Cerebellar cortex (tissue), 1 donor: ENCODE measurements at regions not wholly inside any gene's neighbourhood (a gene's known extent, or its start where the extent isn't known, plus 50 kb on each side); places are given as distances from the start of the nearest gene placed in this dataset.

Source experiments
- DNase-seq: peaks from one replicate; pipeline ENCODE4 v3.0.0-alpha.2; 2015; ENCODE audit warnings: low spot score

GRCh38 chr6:145159921-145160320, 575.4 kb downstream of the EPM2A start:
- DNase-seq, result no peak

DNA sequence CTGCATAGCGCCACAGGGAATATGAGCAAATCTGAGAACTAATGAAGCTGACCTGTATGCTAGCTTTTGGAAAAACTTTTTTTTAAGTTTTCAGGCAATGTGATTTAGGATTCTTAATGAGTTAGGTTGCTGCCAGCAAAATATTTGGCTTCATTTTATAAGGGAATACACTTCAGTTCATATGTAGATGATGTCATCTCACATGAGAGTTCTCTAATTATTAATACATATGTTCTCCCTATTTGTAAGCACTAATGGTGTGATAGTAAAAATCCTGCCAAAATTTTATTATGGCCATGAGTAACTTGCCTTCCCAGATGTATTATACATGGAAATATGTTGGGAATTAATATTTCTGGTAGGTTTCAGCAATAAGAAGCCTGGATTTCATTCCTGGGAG, 573.8 kb downstream of the EPM2A start:
- no peak for DNase-seq

DNA sequence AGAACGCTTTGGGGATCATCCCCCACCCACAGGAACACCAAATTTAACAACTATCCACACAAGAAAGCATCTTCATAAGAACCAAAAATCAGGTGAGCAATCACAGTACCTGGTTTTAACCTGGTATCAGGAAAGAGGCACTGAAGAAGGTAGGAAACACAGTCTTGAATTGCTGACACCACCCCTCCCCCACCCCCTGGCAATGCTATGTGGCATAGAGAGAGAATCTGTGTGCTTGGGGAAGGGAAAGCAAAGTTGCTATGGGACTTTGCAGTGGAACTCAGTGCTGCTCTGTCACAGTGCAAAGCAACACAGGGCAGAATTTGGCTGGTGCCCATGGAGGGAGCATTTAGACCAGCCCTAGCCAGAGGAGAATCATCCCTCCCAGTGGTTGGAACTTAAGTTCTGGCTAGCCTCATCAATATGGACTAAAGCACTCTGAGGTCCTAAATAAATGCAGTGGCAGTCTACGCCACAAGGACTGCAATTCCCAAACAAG, 565.5 kb downstream of the EPM2A start:
- no peak for DNase-seq

- no peak for DNase-seq
These were observed 559.9 kb downstream of the EPM2A start for GRCh38 chr6:145175470-145175869.

DNA sequence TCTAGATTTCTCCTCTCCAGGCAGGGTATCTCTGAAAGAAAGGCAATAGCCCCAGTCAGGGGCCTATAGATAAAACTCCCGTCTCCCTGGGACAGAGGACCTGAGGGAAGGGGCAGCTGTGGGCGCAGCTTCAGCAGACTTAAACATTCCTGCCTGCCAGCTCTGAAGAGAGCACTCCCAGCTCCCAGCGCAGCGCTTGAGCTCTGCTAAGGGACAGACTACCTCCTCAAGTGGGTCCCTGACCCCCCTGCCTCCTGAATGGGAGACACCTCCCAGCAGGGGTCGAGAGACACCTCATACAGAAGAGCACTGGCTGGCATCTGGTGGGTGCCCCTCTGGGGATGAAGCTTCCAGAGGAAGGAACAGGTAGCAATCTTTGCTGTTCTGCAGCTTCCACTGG, 556.9 kb downstream of the EPM2A start:
- no peak for DNase-seq

- no peak for DNase-seq
These were observed 547.7 kb downstream of the EPM2A start for GRCh38 chr6:145187491-145188206.

DNA sequence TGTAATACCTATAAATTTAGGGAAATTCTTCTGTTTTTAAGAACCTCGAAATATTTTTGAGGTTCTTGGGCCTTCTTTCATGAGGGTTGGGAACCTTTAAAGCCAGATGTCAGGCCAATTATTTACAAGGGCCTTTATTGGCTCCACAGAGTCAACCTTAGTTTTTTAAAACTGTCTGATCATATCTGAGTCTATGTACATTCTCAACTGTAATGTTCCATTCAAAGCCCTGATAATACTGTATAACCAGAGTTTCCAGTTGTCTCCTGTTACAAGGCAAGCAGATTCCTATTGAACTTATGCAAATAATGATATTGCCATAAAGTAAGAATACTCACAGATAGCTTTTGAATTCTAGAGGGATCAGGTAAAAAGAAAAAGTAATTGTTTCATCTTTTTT, 545.5 kb downstream of the EPM2A start:
- DNase-seq, result no peak

GRCh38 chr6:145194389-145194788, 540.9 kb downstream of the EPM2A start:
- no peak for DNase-seq

- DNase-seq, result no peak
These were observed 535.4 kb downstream of the EPM2A start for GRCh38 chr6:145199961-145200360.

DNA sequence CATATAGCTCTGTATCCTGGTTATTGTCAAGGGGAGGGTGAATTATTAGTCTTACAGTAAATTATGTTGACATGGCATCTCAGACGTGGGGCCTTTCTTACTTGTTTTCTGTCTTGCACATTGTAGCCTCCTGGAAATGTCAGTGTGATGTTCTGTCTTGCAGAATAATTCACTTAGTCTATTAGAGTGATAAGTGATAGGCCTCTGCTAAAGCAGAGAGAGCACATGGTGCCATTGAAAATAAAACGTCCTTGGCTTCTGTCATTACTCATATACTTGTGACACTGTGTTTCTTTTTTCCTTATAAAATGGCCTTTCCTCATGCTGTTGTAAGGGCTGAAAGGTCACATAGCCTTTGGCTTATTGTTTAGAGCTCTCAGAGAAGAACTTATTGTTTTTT, 531.0 kb downstream of the EPM2A start:
- no peak for DNase-seq

DNA sequence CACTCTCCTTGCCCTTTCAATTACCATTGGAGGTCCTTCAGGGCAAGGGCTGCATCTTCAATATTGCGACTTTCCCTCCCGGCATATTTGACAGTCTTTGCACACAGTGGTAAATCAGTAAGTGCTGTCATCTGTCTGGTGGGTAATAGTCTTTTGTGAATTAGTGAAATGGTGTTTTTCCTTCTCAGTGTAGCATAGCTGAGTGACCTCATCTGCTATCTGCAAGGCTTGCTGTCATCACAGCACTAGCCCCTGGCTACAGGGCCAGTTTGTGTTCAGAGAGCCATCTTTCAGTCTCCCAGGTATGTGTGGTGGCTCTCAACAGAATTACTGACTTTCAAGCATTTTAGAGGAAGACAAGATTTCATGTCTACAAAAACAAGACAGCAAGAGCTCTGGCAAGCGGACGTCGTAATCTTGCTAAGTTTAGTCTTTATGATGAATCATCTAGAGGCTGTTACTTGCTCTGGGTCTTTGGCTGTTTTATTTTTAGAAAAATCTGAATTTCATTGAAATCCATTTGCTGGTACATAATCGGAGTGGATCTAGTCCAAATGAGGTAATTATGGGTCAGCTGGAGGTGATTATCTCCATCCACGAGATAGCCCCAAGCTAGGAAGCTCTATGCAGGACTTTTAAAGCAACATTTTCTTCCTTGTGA, 528.9 kb downstream of the EPM2A start:
- DNase-seq, result no peak

- no peak for DNase-seq
These were observed 526.8 kb downstream of the EPM2A start for GRCh38 chr6:145208474-145208873.

DNA sequence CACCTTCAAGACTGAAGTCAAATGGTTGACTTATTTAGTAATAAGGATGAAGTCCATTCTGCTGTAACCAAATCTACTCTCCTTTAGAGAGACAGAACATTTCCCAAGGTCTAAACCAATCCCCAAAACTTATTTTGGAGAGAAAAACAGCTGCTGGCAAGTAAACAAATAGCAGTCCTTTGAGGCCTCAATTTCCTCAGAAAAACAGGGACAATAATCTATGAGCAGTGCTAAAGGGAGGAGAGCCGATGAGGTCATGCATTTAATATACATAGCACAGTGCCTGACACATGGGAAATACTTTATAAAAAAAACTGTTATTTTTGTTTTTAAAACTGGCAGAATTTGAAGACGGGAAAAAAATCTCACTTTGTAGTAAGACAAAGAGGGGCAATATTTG, 526.0 kb downstream of the EPM2A start:
- no peak for DNase-seq

DNA sequence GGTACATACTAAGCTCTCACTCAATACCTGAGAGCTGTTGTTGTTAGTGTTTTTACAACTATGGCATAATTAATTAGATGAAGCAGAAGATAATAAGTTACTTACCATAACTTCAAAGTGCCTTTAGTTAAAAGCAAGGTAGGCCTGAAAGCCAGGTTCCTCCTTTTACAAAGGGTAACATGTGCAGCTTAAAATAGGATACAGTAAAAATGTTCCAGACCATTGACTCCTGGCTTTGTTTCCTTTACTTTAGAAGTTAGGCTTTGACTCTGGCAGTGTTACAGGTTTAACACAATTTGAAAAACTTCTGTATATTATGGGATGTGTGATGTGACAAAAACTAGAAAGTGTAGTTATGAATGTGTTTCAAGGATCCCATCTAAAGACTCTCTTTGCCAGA, 522.5 kb downstream of the EPM2A start:
- DNase-seq, result no peak

DNA sequence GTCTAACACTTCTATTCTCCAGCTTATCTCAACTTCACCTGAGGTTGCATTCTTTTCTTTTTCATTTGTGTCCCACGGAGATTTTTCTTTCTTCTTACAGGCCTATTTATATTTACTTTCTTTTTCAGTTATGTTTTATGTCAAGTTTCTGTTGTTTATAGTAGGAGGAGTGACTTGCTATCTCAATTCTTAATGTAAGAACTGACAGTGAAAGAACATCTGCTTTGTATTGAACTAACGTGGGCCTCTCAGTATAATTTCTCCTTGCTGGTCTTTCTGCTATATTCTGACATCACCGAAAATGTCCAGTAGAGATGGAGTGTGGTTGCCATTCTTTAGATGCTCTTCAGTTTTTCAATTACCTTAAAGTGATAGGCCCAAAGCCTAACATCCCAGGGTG, 521.7 kb downstream of the EPM2A start:
- no peak for DNase-seq

DNA sequence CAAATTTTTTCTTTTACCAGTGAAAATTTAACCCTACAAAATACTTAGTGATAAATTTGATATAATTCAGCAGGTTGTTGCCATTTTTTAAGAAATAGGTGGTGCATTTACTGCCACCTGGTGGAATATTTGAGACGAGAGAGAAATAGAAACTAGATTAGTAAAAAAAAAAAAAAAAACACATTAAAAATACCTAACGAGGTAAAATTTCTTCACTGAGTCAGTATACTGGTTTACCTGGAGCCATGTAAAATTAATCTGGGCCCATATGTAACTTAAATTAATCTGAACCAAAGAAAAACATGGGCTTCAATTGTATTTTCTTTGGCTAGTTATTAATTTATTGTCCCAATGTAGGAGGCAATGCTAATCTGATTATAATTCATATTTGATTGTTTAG, 520.8 kb downstream of the EPM2A start:
- peak; percentile 10 for DNase-seq

GRCh38 chr6:145224450-145224849, 510.9 kb downstream of the EPM2A start:
- no peak for DNase-seq

- no peak for DNase-seq
These were observed 509.8 kb downstream of the EPM2A start for GRCh38 chr6:145225500-145225899.

DNA sequence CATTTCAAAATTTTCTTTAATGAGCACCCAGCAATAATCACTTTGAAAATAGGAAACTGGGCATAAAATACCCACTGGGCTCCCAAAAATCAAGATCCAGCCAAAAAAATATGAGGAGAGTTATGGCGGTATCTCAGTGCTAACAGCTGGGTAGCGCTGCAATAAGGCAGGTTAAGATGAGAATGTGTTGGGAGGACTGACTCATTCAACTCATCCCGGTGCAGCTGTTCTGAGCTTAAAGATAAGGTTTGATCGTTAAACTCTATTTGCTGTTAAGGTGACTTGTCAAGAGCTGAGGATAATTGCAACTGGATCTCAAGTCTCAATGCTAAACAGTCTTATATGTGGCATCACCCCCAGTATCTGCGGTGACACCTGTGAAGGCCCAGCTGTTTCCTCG, 507.7 kb downstream of the EPM2A start:
- no peak for DNase-seq

DNA sequence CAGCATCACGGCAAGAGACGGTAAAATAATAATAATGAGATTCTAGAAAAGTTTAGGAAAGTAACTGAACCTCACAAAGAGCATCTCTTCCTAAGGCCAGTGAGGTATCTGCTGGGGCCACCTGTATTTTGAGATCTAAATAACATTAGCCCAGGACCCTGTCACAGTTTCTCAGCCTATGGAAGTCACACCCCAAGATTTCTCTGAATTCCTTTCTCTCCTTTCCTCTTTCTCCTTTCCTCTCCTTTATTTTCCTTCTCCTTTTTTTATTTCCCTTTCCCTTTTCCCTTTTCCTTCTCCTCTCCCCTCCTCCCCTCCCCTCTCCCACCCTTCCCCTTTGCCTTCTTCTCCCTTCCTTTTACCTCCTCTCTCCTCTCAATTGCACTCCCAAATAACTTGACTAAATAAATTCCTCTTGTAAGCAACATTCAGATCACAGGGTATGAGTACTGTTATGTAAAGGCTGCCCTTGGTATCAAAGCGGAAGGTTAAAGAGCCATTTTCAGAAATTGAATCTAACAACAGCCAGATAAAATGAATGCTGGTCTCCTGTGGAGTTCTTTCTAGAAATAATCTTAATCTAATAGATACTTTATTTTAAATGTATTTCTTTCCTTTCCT, 506.2 kb downstream of the EPM2A start:
- DNase-seq, result no peak

DNA sequence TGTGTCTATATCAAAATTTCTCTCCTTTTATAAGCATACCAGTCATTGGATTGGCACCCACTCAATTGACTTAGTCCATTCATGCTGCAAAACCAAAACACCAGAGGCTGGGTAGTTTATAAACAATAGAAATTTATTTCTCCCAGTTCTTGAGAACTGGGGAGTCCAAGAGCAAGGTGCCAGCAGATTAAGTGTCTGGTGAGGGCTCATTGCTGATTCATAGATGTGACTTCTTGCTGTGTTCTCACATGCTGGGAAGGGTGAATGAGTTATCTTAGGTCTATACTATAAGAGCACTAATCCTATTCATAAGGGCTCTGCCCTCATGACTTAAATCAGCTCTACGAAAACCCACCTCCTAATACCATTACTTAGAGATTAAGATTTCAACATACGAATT, 501.4 kb downstream of the EPM2A start:
- no peak for DNase-seq

- DNase-seq, result no peak
These were observed 500.1 kb downstream of the EPM2A start for GRCh38 chr6:145235207-145235606.

DNA sequence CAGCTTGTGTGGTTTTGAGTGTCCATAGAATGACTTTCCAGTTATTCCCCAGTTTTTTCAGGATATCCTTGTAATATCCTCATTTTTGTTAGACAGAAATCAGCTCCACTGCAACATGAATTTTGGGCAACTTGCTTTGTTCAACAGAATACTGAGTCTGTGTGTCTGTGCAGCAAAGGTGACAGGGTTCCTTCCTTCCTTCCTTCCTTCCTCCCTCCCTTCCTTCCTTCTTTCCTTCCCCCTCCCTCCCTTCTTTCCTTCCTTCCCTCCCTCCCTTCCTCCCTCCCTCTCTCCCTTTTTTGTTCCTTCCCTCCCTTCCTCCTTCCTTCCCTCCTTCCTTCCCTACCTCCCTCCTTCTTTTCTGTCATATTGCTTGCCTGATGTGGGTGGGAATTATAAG, 496.5 kb downstream of the EPM2A start:
- DNase-seq, result no peak
